LoVo (cell line): ENCODE measurements at regions not wholly inside any gene's neighbourhood (a gene's known extent, or its start where the extent isn't known, plus 50 kb on each side); places are given as distances from the start of the nearest gene placed in this dataset.

Source experiments
- DNase-seq: peaks from one replicate; pipeline ENCODE4 v3.0.0-alpha.2; 2016; ENCODE audit warnings: low spot score

DNA sequence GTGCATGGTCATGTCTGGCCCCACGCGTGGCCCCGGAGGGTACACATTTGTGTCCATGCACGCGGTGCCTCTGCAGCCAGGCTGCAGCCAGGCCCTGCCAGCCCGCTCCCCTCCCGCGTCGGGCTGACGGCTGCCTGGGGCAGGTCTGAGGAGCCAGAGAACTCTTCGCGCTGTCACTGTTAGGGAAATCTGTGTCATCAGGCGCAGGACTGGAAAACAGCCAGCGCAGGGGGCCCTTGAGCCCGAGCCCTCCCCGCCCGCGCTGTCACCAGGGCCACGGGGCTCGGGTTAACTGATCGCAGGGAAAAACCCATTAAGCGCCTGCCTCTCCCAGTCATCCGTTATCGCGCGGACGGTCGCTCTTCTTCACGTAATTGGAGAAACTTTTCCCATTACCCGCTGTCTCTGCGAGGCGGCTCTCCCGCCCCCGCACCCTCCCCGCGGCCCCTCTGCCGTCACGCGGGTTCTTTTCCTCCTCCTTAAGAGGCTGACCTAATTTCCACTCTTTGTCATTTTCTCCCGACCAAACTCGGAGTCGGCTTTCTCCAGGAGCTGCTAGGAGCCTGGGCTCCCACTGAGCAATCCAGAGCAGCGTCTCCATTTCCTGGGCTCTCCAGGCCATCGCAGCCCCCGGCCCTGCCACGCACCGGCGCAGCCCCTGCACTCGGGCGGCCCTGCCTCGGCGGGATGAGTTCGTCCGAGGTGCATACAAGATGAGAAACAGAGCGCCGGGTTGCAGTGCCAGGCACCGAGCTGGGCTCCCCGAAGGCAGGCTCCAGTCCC, 57.5 kb upstream of the PRR23E start:
- DNase-seq, result no peak

DNA sequence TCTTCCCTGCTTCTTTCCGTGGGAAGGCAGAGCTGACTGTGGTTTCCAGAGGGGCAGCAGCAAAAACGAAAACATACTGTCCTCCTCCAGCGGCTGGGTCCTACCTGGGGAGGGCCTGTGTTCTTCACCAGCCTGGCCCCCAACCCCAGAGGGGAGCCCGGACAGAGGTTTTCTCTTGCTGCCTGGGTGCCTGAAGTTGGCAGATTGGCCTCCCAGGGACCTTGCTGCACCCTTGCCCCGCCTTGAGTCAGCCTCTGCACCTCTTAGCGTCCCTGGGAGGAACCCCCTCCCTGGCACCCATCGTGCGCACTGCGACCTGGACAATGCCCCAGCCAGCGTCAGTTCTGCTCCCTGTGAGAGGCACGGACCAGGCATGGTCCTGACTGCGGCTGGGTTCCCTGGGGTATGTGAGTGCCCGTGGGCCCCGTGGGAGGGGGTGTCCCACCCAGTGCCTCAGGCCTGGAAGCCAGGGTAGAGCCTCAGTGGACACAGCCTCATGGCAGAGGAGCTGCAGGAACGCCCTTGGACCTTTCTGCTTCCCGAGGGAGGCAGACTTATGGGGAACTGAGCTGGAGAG, 56.8 kb upstream of the PRR23E start:
- DNase-seq, result no peak

DNA sequence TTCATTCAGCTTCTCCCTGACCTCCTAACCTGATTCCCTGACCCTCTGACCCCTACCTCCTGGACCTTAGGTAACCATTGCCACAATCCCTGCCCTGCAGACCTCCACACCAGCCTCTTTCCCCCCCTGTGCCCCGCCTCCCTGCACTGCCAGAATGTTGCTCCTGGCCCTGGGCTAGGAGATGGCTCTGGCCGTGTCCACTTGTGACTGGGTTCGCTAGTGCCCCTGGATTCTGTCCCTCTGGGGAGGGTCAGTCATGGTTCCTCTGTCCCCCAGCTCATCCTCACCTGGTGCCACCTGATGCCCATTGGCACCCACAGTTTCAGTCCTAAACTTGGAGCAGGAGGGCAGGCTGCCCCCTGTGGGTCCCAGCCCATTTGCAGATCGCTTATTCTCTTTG, 56.2 kb upstream of the PRR23E start:
- no peak for DNase-seq

DNA sequence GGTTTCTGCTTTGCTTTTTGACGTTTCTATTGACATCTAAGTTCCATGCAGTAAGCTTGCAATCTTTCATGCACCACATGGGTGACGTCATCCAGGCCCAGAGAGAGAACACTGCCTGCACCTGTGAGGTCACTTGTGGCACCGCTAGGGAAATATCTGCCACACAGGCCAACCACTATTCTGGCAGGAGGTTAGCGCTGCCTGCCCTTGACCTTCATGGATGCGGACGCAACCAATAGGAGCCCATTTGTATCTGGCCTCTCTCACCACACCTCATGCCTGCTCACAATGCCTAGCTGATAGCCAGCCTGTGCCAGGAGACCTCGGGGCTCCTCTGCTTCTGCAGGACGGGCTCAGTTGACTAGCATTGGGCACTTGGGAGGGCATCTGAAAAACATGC, 55.8 kb upstream of the PRR23E start:
- no peak for DNase-seq

DNA sequence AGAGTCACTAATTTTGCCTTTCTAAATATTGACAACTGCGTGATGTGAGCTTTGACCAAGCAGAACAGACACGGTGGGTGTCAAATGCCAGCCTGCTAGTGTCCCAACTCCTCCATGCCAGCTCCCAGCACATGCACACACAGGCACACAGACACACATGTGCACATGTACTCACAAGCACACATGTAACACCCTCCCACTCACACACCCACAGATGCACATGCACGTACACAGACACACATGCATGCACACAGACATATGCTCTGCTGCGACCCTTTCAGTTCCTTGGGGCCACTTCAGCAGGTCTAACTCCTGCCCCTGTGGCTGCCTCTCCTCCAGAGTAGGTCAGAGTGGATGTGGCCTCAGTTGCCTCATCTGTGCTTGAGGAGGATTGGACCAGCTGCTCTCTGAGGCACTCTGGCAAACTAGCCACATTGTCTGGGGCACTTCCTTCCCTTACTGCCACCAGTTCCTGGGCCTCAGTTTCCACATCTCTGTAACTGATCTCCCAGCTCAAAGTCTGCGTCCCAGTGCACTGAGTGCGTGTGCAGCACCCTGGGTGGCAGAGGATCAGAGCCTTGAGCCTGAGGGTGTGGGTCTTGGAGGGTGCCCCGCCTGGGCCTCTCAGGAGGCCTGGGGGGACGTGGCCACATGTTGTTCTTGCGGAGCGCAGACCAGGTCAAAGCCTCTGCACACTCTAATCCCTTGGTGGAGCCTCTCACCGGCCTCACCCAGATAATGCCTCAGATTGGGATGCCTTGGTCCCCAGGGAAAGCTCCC, 55.0 kb upstream of the PRR23E start:
- DNase-seq, result no peak

DNA sequence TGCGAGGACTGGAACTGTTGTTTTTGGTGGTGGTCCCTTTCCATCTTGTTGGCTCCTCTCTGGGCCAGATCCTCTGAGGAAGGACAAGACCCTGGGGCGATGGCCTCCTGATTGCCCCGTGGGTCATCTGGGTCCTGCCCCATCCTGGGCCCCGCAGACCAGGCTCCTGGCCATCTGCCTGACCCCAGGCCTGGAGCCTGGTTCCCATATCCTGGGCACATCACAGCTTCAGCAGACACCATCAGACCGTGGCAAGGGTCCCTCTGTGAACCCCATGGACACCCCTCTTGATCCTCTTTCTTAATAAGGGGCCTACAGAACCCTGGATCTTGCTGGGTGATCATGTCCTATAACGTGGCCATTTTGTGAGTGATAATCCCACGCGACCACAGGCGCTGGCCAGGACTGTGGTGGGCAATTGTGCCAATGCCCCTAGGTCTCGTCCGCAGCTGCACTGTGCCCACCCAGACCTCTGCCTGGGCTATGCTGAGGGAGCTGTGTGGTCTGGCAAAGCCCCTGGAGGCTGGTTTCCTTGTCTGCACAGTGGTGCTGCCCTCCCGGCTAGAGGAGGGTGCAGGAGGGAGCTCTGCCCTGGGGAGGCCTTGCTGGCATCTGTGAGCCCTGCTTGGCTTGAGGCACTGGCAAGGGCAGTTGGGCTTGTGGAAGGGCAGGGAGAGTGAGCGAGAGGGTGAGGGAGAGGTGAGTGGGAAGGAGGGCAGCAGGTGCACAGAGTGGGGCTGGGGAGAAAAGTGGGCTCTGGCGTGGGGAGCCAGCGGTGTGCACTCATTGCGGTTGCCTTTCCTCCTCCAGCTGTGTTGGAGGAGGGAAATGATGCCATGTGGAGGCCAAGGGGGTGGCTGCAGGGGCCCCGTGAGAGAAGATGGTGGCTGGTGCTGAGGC, 53.1 kb upstream of the PRR23E start:
- DNase-seq, result no peak

DNA sequence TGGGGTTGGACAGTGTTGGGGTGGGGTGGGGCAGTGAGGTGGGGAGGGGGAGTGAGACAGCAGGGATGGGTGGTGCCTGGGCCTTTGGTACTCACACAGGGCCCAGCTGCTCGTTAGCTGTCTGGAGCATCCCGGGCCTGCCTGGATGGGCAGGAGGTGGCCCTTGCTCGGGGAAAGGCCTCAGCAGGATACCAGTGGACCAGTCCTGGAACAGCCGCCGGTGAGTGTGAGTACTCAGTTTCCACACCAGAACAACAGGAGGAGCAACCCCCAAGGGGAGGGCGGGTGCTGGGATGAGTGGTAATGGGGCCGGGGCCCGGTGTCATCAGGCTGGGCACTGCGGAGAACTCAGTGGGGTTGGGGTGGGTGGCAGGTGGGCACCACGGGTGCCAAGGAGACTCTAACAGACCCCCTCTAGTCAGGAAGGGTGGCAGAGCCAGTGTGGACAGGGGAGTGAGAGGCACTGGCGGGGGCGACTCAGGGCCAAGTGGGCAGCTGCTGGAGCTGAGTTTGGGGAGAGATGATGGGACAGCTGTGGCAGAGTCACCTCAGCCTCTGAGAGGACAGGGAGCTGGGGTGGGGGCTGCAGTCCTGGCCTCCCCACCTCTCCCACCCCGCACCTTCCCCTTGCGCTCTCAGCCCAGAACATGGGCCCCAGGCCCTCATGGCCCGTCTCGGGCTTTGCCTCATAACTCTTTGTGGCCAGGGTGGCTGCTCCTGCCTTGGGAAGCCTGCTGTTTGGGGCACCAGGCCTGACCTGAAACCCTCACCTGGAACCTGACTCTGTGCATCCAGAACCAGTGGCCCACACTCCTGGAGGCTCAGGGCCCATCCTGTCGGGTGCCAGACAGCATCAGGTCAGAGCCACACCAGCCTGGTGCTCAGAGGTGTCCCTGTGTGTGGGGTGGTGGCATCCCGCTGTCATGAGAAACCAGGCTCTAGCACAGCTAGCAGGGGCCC, 52.1 kb upstream of the PRR23E start:
- no peak for DNase-seq

DNA sequence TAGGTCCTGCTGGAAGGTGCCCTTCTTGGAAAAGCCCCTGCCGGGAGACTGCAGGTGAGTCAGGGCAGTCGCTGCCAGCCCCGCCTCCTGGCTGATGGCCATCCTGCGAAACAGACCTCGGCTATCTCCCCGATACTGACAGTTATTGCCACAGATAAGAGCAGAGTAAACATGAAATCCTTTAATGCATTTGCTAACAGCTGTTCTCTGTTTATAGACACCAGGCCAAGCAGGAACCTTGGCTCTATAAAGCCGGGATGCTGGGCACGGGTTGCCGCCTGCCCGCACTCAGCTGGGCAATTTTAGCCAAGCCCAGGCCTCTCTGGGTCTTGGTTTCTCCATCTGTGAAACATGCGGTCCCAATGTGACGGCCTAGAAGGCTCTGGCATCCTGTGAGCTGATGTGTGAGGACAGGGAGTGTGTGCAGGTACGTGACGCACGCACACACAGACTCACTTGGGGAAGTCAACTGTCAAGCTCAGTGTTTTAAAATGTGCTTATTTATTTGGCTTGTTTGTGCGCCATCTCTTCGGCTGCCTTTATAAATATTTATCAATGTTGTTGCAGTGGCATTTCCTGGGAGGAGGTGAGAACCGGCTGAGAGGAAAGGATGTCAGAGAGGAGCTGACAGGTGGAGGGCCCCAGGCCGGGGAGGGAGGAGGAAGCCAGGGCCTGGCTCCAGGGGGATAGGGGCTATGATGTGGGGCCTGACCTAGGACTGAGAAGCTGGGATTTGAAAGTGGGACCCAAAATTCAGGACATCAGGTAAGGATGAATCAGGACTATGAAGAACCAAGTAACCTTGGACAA, 50.8 kb upstream of the PRR23E start:
- DNase-seq, result peak; percentile 75
